Lower leg skin (tissue), 4 donors: ENCODE measurements at regions not wholly inside any gene's neighbourhood (a gene's known extent, or its start where the extent isn't known, plus 50 kb on each side); places are given as distances from the start of the nearest gene placed in this dataset.

Source experiments
- DNase-seq, 2 donors: peaks; one replicate each; pipeline ENCODE4 v3.0.0-alpha.2; 2019; ENCODE audit warnings: low spot score in 2 of 2
- H3K4me3 ChIP-seq: fragments of 200-600 bp; sonication (generic); 2 replicates; pipeline ENCODE4 v1.5.1; 2017; ENCODE audit warnings: mild to moderate bottlenecking, low read depth; ENCODE audit not compliant: poor library complexity, severe bottlenecking
- CTCF ChIP-seq, 3 donors: fragments of 450-650 bp; IDR thresholded peaks; one replicate each; pipeline ENCODE4 v1.5.1; 2016; ENCODE audit warnings: antibody characterized with exemption in 3 of 3, mild to moderate bottlenecking in 3 of 3, moderate library complexity in 2 of 3
- POLR2A ChIP-seq, 2 donors: fragments of 450-650 bp; IDR thresholded peaks; one replicate each; pipeline ENCODE4 v1.6.1; 2016 to 2017; ENCODE audit warnings: antibody characterized with exemption in 2 of 2, mild to moderate bottlenecking in 1 of 2, moderate library complexity in 1 of 2
- WGBS, 2 donors: methylation state at CpG; one replicate each; pipeline ENCODE4 v1.1.5; 2018; 5-methylcytosine and 5-hydroxymethylcytosine counted together
- intact Hi-C: fragments of 100-400 bp; cut with DNase I; formaldehyde crosslinking; loops from one replicate; pipeline ENCODE4 v1.15.0; 2023; ENCODE audit warnings: low total_unique reads

GRCh38 chr18:55641486-55641885, 53.5 kb upstream of the TCF4 start:
- TF ChIP-seq POLR2A (IDR thresholded peaks at IDR 0.05) (no peak), CTCF (IDR thresholded peaks at IDR 0.05) (no peak)
- 80 to 86% methylated on average over 4 of the region's 4 CpGs for WGBS, 2 donors
- no peak for DNase-seq
- H3K4me3 ChIP-seq: no peak overlapping the region
- intact Hi-C loops: no loop called here
